H1 (cell line): ENCODE measurements at regions not wholly inside any gene's neighbourhood (a gene's known extent, or its start where the extent isn't known, plus 50 kb on each side); places are given as distances from the start of the nearest gene placed in this dataset.
"Not testable (repeated sequence)": the region's sequence is repeated elsewhere in the genome, so short reads cannot be mapped to it uniquely, and the experiment has no call there.

Experiments used
- CTCF ChIA-PET: fragments of 300-600 bp; sonication (Branson Sonifier 250); formaldehyde crosslinking; loops from one replicate; lab custom pipeline; 2021; ENCODE audit not compliant: partially characterized antibody; lab: Charles Lee
- POLR2A ChIA-PET: fragments of 300-600 bp; sonication (Branson Sonifier 250); formaldehyde crosslinking; loops from one replicate; lab custom pipeline; 2021; ENCODE audit warnings: inconsistent platforms; ENCODE audit not compliant: partially characterized antibody; lab: Charles Lee
- DNase-seq, 2 experiments: peaks; one replicate each; pipeline versions ENCODE4 v3.0.0 to v3.0.0-alpha.2; 2010 to 2022; ENCODE audit warnings: low spot score in 2 of 2, low read depth in 1 of 2, mixed read lengths in 1 of 2
- FAIRE-seq: peaks from 2 replicates; lab custom pipeline; 2011; peaks lifted over from hg19 to GRCh38; lab: Jason Lieb, UNC
- H2AFZ ChIP-seq: 2 replicates; pipeline ENCODE4 v1.8.1; 2012; ENCODE audit warnings: low read length, inconsistent platforms
- H2AK5ac ChIP-seq: 2 replicates; pipeline ENCODE4 v1.6.1; 2013; ENCODE audit warnings: low read depth, low read length
- H2BK120ac ChIP-seq: replicated peaks from 2 replicates; pipeline ENCODE3; 2013; ENCODE audit warnings: low read depth, low read length, inconsistent platforms
- H2BK12ac ChIP-seq: 2 replicates; pipeline ENCODE4 v1.6.1; 2013; ENCODE audit warnings: low read depth, low read length
- H2BK15ac ChIP-seq: 2 replicates; pipeline ENCODE4 v1.6.1; 2013; ENCODE audit warnings: low read length
- H2BK20ac ChIP-seq: 2 replicates; pipeline ENCODE4 v1.6.1; 2013; ENCODE audit warnings: low read length
- H2BK5ac ChIP-seq: 2 replicates; pipeline ENCODE4 v1.6.1; 2013; ENCODE audit warnings: low read depth, low read length
- H3K14ac ChIP-seq: 2 replicates; pipeline ENCODE4 v1.6.1; 2013; ENCODE audit warnings: inconsistent platforms; ENCODE audit not compliant: insufficient read length
- H3K18ac ChIP-seq: 2 replicates; pipeline ENCODE4 v1.6.1; 2013; ENCODE audit warnings: low read length; ENCODE audit errors: extremely low read depth
- H3K23ac ChIP-seq: 2 replicates; pipeline ENCODE4 v1.6.1; 2013; ENCODE audit warnings: inconsistent platforms; ENCODE audit not compliant: insufficient read length
- H3K23me2 ChIP-seq: 2 replicates; pipeline ENCODE4 v1.6.1; 2013; ENCODE audit warnings: low read depth, low read length
- H3K27ac ChIP-seq: 2 replicates; pipeline ENCODE4 v1.6.1; 2011; ENCODE audit warnings: low read depth, low read length, inconsistent platforms
- H3K27me3 ChIP-seq, 4 experiments: replicated peaks in 1 of 4; 1 replicate in 1 of 4; 2 replicates in 3 of 4; pipeline versions ENCODE4 v1.6.1 to v1.8.1; 2011 to 2013; ENCODE audit warnings: low read length in 3 of 4, mild to moderate bottlenecking in 3 of 4, inconsistent platforms in 2 of 4, mixed read lengths in 2 of 4, moderate library complexity in 1 of 4; ENCODE audit not compliant: control insufficient read depth in 3 of 4, insufficient read depth in 3 of 4; ENCODE audit errors: extremely low read depth in 1 of 4
- H3K36me3 ChIP-seq, 4 experiments: 2 replicates each; pipeline versions ENCODE4 v1.6.1 to v1.8.1; 2011 to 2013; ENCODE audit warnings: mild to moderate bottlenecking in 4 of 4, low read length in 3 of 4, moderate library complexity in 2 of 4, control low read depth in 1 of 4, inconsistent platforms in 1 of 4; ENCODE audit not compliant: insufficient read depth in 4 of 4, control insufficient read depth in 2 of 4
- H3K4ac ChIP-seq: replicated peaks from 2 replicates; pipeline ENCODE3; 2013; ENCODE audit warnings: low read length, low read depth, mixed read lengths, inconsistent platforms; ENCODE audit not compliant: insufficient read length
- H3K4me1 ChIP-seq, 4 experiments: replicated peaks in 1 of 4; 1 replicate in 1 of 4; 2 replicates in 3 of 4; pipeline versions ENCODE4 v1.6.1 to v1.8.1; 2011 to 2013; ENCODE audit warnings: low read length in 3 of 4, inconsistent platforms in 2 of 4, mixed read lengths in 1 of 4; ENCODE audit not compliant: insufficient read depth in 4 of 4, control insufficient read depth in 3 of 4
- H3K4me2 ChIP-seq, 2 experiments: 2 replicates each; pipeline versions ENCODE4 v1.6.1 to v1.8.1; 2011 to 2013; ENCODE audit warnings: low read depth in 2 of 2, low read length in 2 of 2, control low read depth in 1 of 2, inconsistent platforms in 1 of 2, mild to moderate bottlenecking in 1 of 2; ENCODE audit not compliant: insufficient read depth in 1 of 2
- H3K4me3 ChIP-seq, 4 experiments: fragments of 200-600, 300-600 bp in 1 of 4; sonication (generic), shearing (Covaris generic), sonication (Bioruptor Twin) in 1 of 4; 2 replicates each; pipeline versions ENCODE4 v1.5.1 to v1.8.1; 2011 to 2016; ENCODE audit warnings: low read length in 4 of 4, low read depth in 3 of 4, control low read depth in 2 of 4, inconsistent platforms in 2 of 4, mild to moderate bottlenecking in 2 of 4, mixed read lengths in 1 of 4, moderate library complexity in 1 of 4; ENCODE audit not compliant: insufficient read depth in 2 of 4; ENCODE audit errors: extremely low read depth in 1 of 4
- H3K56ac ChIP-seq: replicated peaks from 2 replicates; pipeline ENCODE3; 2013; ENCODE audit warnings: low read depth, mild to moderate bottlenecking, mixed read lengths, low read length, inconsistent platforms; ENCODE audit not compliant: insufficient read length
- H3K79me1 ChIP-seq: 2 replicates; pipeline ENCODE4 v1.6.1; 2013; ENCODE audit warnings: low read depth, low read length, control low read depth
- H3K79me2 ChIP-seq, 2 experiments: 2 replicates each; pipeline versions ENCODE4 v1.6.1 to v1.8.1; 2012 to 2013; ENCODE audit warnings: low read length in 2 of 2, mild to moderate bottlenecking in 2 of 2, inconsistent platforms in 1 of 2; ENCODE audit not compliant: insufficient read depth in 2 of 2, control insufficient read depth in 1 of 2
- H3K9ac ChIP-seq, 4 experiments: replicated peaks in 1 of 4; 1 replicate in 1 of 4; 2 replicates in 3 of 4; pipeline versions ENCODE4 v1.6.1 to v1.8.1; 2011 to 2013; ENCODE audit warnings: low read depth in 3 of 4, low read length in 3 of 4, control low read depth in 2 of 4, mild to moderate bottlenecking in 2 of 4, moderate library complexity in 2 of 4, inconsistent platforms in 1 of 4; ENCODE audit errors: extremely low read depth in 1 of 4
- H3K9me3 ChIP-seq, 2 experiments: 2 replicates each; pipeline versions ENCODE4 v1.6.1 to v1.8.1; 2012 to 2013; ENCODE audit warnings: mild to moderate bottlenecking in 2 of 2, moderate library complexity in 2 of 2, control low read depth in 1 of 2, inconsistent platforms in 1 of 2, low read depth in 1 of 2, low read length in 1 of 2, mixed read lengths in 1 of 2; ENCODE audit not compliant: insufficient read depth in 2 of 2
- H4K20me1 ChIP-seq, 2 experiments: replicated peaks in 1 of 2; 2 replicates each; pipeline versions ENCODE3 to v1.8.1; 2011 to 2013; ENCODE audit warnings: inconsistent platforms in 2 of 2, low read length in 2 of 2, mild to moderate bottlenecking in 1 of 2; ENCODE audit not compliant: insufficient read depth in 2 of 2, control insufficient read depth in 1 of 2
- H4K5ac ChIP-seq: 2 replicates; pipeline ENCODE4 v1.6.1; 2013; ENCODE audit warnings: low read length, low read depth, mixed read lengths, inconsistent platforms; ENCODE audit not compliant: insufficient read length
- H4K8ac ChIP-seq: 2 replicates; pipeline ENCODE4 v1.8.0; 2013; ENCODE audit warnings: mild to moderate bottlenecking, moderate library complexity, low read length, inconsistent platforms; ENCODE audit not compliant: insufficient read depth; ENCODE audit errors: extremely low read depth
- H4K91ac ChIP-seq: replicated peaks from 2 replicates; pipeline ENCODE3; 2013; ENCODE audit warnings: low read length, mixed read lengths, inconsistent platforms; ENCODE audit not compliant: insufficient read length
- WGBS, 2 experiments: shearing (Covaris generic) in 1 of 2; methylation state at CpG; one replicate each; pipeline versions ENCODE4 v1.1.6 to v1.1.7; 2013 to 2015; ENCODE audit warnings: low lambda C conversion rate in 2 of 2, mixed read lengths in 2 of 2, inconsistent platforms in 1 of 2, low coverage in 1 of 2, missing lambda C conversion rate in 1 of 2; ENCODE audit not compliant: insufficient replicate concordance in 2 of 2, insufficient coverage in 1 of 2, insufficient read length in 1 of 2; ENCODE audit errors: extremely low coverage in 1 of 2, missing lambda C conversion rate in 1 of 2; 5-methylcytosine and 5-hydroxymethylcytosine counted together

GRCh38 chr1:224012807-224013434 is 101.0 kb upstream of the FBXO28 start:
- H3K23ac ChIP-seq, H3K27me3 ChIP-seq, H3K36me3 ChIP-seq, H3K4me1 ChIP-seq, H3K18ac ChIP-seq, H2AFZ ChIP-seq, H3K4ac ChIP-seq, H3K14ac ChIP-seq, H3K79me2 ChIP-seq, H3K27ac ChIP-seq, H2BK120ac ChIP-seq, H2AK5ac ChIP-seq, POLR2A ChIA-PET, H3K9ac ChIP-seq, H4K8ac ChIP-seq, CTCF ChIA-PET, H2BK20ac ChIP-seq, H3K79me1 ChIP-seq, FAIRE-seq, H2BK5ac ChIP-seq, DNase-seq, H3K4me2 ChIP-seq, H3K4me3 ChIP-seq, H4K5ac ChIP-seq, H2BK12ac ChIP-seq, H3K56ac ChIP-seq, H4K91ac ChIP-seq, H2BK15ac ChIP-seq, H4K20me1 ChIP-seq: not testable (repeated sequence)
- 89 to 99% methylated on average over 10 to 19 of the region's 19 CpGs for WGBS, 2 experiments
- Histone ChIP-seq H3K23me2 (peaks cover 21% of the 10 kb centered on the region; the same call in 1 of the 2 replicates), H3K9me3 (peaks cover 9 to 48% of the 10 kb centered on the region in 2 experiments)

DNA sequence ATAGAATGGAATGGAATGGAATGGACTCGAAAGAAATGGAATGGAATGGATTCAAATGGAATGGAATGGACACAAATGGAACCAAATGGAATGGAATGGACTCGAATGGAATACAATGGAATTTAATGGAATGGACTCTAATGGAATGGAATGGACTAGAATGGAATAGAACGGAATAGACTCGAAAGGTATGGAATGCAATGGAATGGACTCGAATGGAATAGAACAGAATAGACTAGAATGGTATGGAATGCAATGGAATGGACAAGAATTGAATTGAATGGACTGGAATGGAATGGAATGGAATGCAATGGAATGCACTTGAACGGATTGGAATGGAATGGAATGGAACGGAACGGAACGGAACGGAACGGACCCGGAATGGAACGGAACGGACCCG is 101.7 kb upstream of the FBXO28 start:
- H3K27me3 ChIP-seq, H3K79me2 ChIP-seq, DNase-seq, H4K91ac ChIP-seq, H3K36me3 ChIP-seq, FAIRE-seq, H3K4me2 ChIP-seq, H3K4me3 ChIP-seq, H3K4ac ChIP-seq, POLR2A ChIA-PET, H3K79me1 ChIP-seq, H4K20me1 ChIP-seq, H2AFZ ChIP-seq, H3K14ac ChIP-seq, H3K18ac ChIP-seq, H2BK120ac ChIP-seq, H3K9ac ChIP-seq, H3K27ac ChIP-seq, H4K5ac ChIP-seq, H4K8ac ChIP-seq, H3K4me1 ChIP-seq, H3K56ac ChIP-seq, H2AK5ac ChIP-seq, H2BK5ac ChIP-seq, H3K23ac ChIP-seq, H2BK20ac ChIP-seq, H2BK15ac ChIP-seq, CTCF ChIA-PET, H2BK12ac ChIP-seq: not testable (repeated sequence)
- H3K23me2 ChIP-seq, result peaks cover 21% of the 10 kb centered on the region; the same call in 1 of the 2 replicates
- H3K9me3 ChIP-seq, result peaks cover 9 to 48% of the 10 kb centered on the region in 2 experiments
- WGBS, 2 experiments, result 82% methylated on average over 15 of the region's 15 CpGs; no CpG with 5 or more reads in 1 of the 2 experiments
